BLaER1 (cell line): ENCODE measurements at regions not wholly inside any gene's neighbourhood (a gene's known extent, or its start where the extent isn't known, plus 50 kb on each side); places are given as distances from the start of the nearest gene placed in this dataset.
A peak's percentile ranks its signal among the peaks of the same experiment; 100 is the strongest.

Source experiments
- H3K27ac ChIP-seq: shearing (Covaris generic); formaldehyde crosslinking; 2 replicates; pipeline ENCODE4 v1.8.1; 2022
- H3K27me3 ChIP-seq: shearing (Covaris generic); formaldehyde crosslinking; 2 replicates; pipeline ENCODE4 v1.8.1; 2022
- H3K36me3 ChIP-seq: shearing (Covaris generic); formaldehyde crosslinking; 2 replicates; pipeline ENCODE4 v1.8.1; 2022
- H3K4me1 ChIP-seq: shearing (Covaris generic); formaldehyde crosslinking; 2 replicates; pipeline ENCODE4 v1.8.1; 2022
- H3K4me2 ChIP-seq: shearing (Covaris generic); formaldehyde crosslinking; 2 replicates; pipeline ENCODE4 v1.8.1; 2022
- H3K4me3 ChIP-seq: shearing (Covaris generic); formaldehyde crosslinking; 2 replicates; pipeline ENCODE4 v1.8.1; 2022
- H3K9ac ChIP-seq: shearing (Covaris generic); formaldehyde crosslinking; 2 replicates; pipeline ENCODE4 v1.8.1; 2022
- H3K9me3 ChIP-seq: shearing (Covaris generic); formaldehyde crosslinking; 2 replicates; pipeline ENCODE4 v1.8.1; 2022
- H4K20me1 ChIP-seq: shearing (Covaris generic); formaldehyde crosslinking; 2 replicates; pipeline ENCODE4 v1.8.1; 2022
- Cebpa-rat ChIP-seq: shearing (Covaris generic); IDR thresholded peaks from 2 replicates; pipeline ENCODE4 v1.8.1; 2022

DNA sequence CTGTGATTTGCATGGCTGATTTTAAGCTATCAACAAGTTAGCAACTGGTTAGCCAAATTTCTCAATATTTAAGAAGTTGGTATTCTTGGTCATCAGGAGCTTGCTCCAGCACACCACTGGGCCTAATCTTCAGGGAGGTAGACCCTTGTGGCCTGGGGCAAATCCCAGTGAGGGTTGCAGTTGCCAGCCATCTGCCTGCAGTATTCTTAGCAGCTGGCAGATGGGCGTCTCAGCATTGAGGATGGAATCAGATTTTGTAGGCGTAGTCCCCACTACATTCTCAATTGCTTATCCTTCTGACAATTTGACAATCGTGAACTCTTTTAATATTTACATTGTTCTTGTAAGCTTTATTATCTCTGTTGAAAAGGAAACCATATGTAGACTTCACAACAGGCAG, 1266.2 kb downstream of the SLITRK5 start:
- no peaks in the 10 kb centered on the region for H3K36me3 ChIP-seq
- H4K20me1 ChIP-seq, result no peaks in the 10 kb centered on the region
- peaks cover 36% of the 10 kb centered on the region for H3K4me1 ChIP-seq
- TF ChIP-seq Cebpa-rat, result no peak
- H3K27ac ChIP-seq, result peak overlapping the region; percentile 76
- H3K27me3 ChIP-seq, result no peaks in the 10 kb centered on the region
- H3K4me2 ChIP-seq, result peak overlapping the region; percentile 80
- H3K9me3 ChIP-seq, result peaks cover 3% of the 10 kb centered on the region; the same call in 1 of the 2 replicates
- H3K4me3 ChIP-seq, result no peak overlapping the region; the same call in 1 of the 2 replicates
- H3K9ac ChIP-seq, result no peak overlapping the region

DNA sequence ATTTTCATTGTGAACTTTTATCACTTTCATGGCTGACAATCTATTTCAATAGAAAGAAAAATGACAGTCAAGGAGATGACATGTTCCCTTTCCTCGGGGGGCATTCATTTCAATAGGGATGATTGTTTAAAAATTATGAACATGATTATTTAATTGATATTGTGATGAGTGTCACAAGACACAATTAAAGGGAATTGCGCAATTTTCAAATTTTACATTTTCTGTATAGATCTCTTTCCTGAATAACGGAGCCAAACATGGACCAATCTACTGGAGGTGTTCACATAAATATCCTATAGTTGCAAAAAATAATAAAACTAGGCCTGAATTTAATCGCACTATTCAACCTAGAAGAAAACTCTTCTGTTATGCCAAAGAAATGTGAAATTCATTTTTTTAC, 1274.6 kb downstream of the SLITRK5 start:
- peak; percentile 81; the same call in 1 of the 2 replicates for TF ChIP-seq Cebpa-rat
- Histone ChIP-seq H4K20me1 (no peaks in the 10 kb centered on the region), H3K4me2 (no peak overlapping the region), H3K4me3 (no peak overlapping the region), H3K36me3 (no peaks in the 10 kb centered on the region), H3K4me1 (no peaks in the 10 kb centered on the region), H3K27me3 (no peaks in the 10 kb centered on the region), H3K9ac (no peak overlapping the region), H3K27ac (no peak overlapping the region), H3K9me3 (no peaks in the 10 kb centered on the region)

GRCh38 chr13:88948501-88948900, 1277.3 kb downstream of the SLITRK5 start:
- Histone ChIP-seq H3K9me3 (no peaks in the 10 kb centered on the region), H3K9ac (no peak overlapping the region), H3K36me3 (no peaks in the 10 kb centered on the region), H4K20me1 (no peaks in the 10 kb centered on the region), H3K4me1 (no peaks in the 10 kb centered on the region), H3K27ac (no peak overlapping the region), H3K27me3 (no peaks in the 10 kb centered on the region), H3K4me3 (no peak overlapping the region), H3K4me2 (no peak overlapping the region)
- no peak for TF ChIP-seq Cebpa-rat

DNA sequence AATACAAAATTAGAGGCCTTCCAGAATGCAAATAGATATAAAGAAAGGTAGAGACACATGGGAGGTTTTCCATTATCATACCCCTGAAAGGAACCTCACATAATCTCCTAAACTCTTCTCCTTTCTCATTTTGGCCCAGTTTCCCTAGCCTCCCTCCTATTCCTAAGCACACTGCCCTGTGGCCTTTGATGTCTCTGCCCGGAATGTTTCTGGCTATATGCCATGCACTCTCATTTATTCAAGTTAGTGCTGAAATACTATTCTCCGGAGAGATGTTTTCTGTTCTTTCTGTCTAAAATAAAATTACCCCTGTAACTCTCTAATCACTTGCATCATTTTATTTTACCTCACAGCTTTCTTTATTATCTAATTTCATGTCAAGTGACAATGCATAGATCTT, 1287.7 kb downstream of the SLITRK5 start:
- Histone ChIP-seq H3K36me3 (no peaks in the 10 kb centered on the region), H3K4me3 (no peak overlapping the region), H3K4me1 (no peaks in the 10 kb centered on the region), H3K4me2 (no peak overlapping the region), H3K9ac (no peak overlapping the region), H3K9me3 (no peaks in the 10 kb centered on the region), H3K27me3 (no peaks in the 10 kb centered on the region), H3K27ac (no peak overlapping the region), H4K20me1 (no peaks in the 10 kb centered on the region)
- no peak for TF ChIP-seq Cebpa-rat

- no peak overlapping the region for H3K4me2 ChIP-seq
- H3K4me3 ChIP-seq, result no peak overlapping the region
- H3K9me3 ChIP-seq, result no peaks in the 10 kb centered on the region
- no peak overlapping the region for H3K27ac ChIP-seq
- no peaks in the 10 kb centered on the region for H3K27me3 ChIP-seq
- H3K36me3 ChIP-seq, result no peaks in the 10 kb centered on the region
- H4K20me1 ChIP-seq, result no peaks in the 10 kb centered on the region
- no peak for TF ChIP-seq Cebpa-rat
- H3K4me1 ChIP-seq, result 0 out of 2 replicates have a peak, but pooled peaks cover 5% of the 10 kb centered on the region
- H3K9ac ChIP-seq, result no peak overlapping the region
Measured at GRCh38 chr13:88976466-88976865, 1305.3 kb downstream of the SLITRK5 start.

DNA sequence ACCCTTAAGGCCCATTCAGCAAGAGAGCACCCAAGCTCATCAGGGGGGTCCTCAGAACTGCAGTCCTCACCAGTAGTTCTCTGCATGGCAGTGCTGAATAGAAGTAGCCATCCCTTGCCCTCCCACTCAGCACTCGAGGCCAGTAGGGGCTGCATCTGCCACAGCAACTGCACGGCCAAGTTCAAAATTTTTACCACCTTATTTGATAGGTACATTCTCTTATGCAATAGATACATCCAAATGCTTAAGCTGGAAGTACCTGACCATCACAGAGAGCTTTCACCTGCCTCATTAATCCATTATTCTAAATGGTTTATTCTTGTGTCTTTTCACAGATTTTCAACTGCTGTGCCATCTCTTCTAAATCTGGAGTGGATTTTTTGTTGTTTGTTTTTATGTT, 1307.4 kb downstream of the SLITRK5 start:
- H3K4me3 ChIP-seq, result no peak overlapping the region
- H3K9me3 ChIP-seq, result no peaks in the 10 kb centered on the region
- no peaks in the 10 kb centered on the region for H4K20me1 ChIP-seq
- H3K27me3 ChIP-seq, result no peaks in the 10 kb centered on the region
- no peak overlapping the region for H3K27ac ChIP-seq
- no peak overlapping the region for H3K9ac ChIP-seq
- TF ChIP-seq Cebpa-rat, result peak; percentile 65; the same call in 1 of the 2 replicates
- no peaks in the 10 kb centered on the region for H3K36me3 ChIP-seq
- H3K4me2 ChIP-seq, result no peak overlapping the region
- H3K4me1 ChIP-seq, result 0 out of 2 replicates have a peak, but pooled peaks cover 5% of the 10 kb centered on the region

DNA sequence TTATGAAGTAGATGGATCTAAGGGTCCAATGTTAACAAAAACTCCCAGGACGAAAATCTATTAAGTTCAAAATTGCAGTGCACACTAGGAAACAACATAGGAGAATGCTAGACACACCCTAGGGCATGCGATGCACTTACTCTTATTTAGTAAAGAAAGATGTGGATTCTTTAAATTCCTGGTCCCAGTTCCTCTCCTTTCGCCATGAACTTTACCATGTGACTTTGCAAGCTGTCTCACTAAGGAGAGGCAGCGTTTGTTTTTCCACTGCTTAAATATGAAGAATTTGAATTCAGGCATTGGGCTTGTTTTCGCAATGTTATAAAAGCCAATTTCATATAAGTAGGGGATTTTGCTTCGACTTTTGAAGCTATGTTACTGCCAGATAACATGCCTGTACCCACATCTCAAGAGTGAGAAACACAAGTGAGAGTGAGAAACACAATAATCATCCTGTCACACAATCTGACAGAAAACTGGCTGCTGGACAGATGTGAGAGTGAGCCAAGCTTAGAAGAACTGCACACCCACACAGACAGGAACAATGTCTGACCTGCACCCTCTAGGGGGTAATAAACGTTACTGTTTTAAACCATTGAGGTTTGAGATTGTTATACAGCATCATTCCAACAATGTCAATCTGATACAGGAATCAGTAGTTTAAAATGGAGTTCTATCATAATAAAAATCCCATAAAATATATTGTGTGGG, 1308.4 kb downstream of the SLITRK5 start:
- Histone ChIP-seq H3K27ac (no peak overlapping the region), H3K4me3 (no peak overlapping the region), H3K4me2 (no peak overlapping the region), H4K20me1 (no peaks in the 10 kb centered on the region), H3K9ac (no peak overlapping the region), H3K27me3 (no peaks in the 10 kb centered on the region), H3K36me3 (no peaks in the 10 kb centered on the region), H3K9me3 (no peaks in the 10 kb centered on the region), H3K4me1 (0 out of 2 replicates have a peak, but pooled peaks cover 5% of the 10 kb centered on the region)
- no peak for TF ChIP-seq Cebpa-rat

DNA sequence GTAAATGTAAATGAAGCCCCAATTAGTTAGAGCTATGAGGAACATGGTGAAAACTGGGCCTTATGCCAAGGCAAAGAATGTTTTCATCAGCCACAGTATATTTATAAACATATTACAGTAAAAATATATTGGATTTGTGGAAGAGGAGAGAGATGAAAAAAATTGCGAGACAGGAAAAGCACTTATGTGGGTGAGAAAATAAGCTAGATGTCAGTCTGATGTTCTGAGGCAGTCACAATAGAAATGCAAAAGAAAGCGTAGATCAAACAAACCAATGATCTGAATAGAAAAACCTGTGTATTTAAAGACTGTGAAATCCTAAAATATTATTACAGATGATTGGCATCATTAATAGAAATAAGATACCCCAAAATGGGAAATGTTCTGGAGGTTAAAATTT, 1332.5 kb downstream of the SLITRK5 start:
- Histone ChIP-seq H3K9me3 (no peaks in the 10 kb centered on the region), H3K4me2 (no peak overlapping the region), H3K4me1 (no peaks in the 10 kb centered on the region), H3K27ac (no peak overlapping the region), H3K9ac (no peak overlapping the region), H3K4me3 (no peak overlapping the region), H3K27me3 (no peaks in the 10 kb centered on the region), H3K36me3 (no peaks in the 10 kb centered on the region), H4K20me1 (no peaks in the 10 kb centered on the region)
- TF ChIP-seq Cebpa-rat, result no peak

- Histone ChIP-seq H3K9me3 (no peaks in the 10 kb centered on the region; the same call in 1 of the 2 replicates), H4K20me1 (no peaks in the 10 kb centered on the region), H3K27me3 (no peaks in the 10 kb centered on the region), H3K4me3 (no peak overlapping the region), H3K27ac (no peak overlapping the region), H3K4me1 (peaks cover 6% of the 10 kb centered on the region; the same call in 1 of the 2 replicates), H3K36me3 (no peaks in the 10 kb centered on the region), H3K9ac (no peak overlapping the region), H3K4me2 (no peak overlapping the region)
- TF ChIP-seq Cebpa-rat, result no peak
Measured at GRCh38 chr13:89011615-89012014, 1340.4 kb downstream of the SLITRK5 start.

GRCh38 chr13:89027694-89028306, 1356.6 kb downstream of the SLITRK5 start:
- no peaks in the 10 kb centered on the region for H4K20me1 ChIP-seq
- no peaks in the 10 kb centered on the region for H3K27me3 ChIP-seq
- TF ChIP-seq Cebpa-rat, result no peak
- no peak overlapping the region for H3K4me2 ChIP-seq
- H3K9me3 ChIP-seq, result peaks cover 5% of the 10 kb centered on the region; the same call in 1 of the 2 replicates
- no peak overlapping the region for H3K4me3 ChIP-seq
- H3K4me1 ChIP-seq, result peaks cover 10% of the 10 kb centered on the region; the same call in 1 of the 2 replicates
- no peak overlapping the region for H3K9ac ChIP-seq
- no peaks in the 10 kb centered on the region for H3K36me3 ChIP-seq
- no peak overlapping the region for H3K27ac ChIP-seq
